ENCODE measurements at regions not wholly inside any gene's neighbourhood (a gene's known extent, or its start where the extent isn't known, plus 50 kb on each side); places are given as distances from the start of the nearest gene placed in this dataset.
"Not testable (repeated sequence)": the region's sequence is repeated elsewhere in the genome, so short reads cannot be mapped to it uniquely, and the experiment has no call there.

DNA sequence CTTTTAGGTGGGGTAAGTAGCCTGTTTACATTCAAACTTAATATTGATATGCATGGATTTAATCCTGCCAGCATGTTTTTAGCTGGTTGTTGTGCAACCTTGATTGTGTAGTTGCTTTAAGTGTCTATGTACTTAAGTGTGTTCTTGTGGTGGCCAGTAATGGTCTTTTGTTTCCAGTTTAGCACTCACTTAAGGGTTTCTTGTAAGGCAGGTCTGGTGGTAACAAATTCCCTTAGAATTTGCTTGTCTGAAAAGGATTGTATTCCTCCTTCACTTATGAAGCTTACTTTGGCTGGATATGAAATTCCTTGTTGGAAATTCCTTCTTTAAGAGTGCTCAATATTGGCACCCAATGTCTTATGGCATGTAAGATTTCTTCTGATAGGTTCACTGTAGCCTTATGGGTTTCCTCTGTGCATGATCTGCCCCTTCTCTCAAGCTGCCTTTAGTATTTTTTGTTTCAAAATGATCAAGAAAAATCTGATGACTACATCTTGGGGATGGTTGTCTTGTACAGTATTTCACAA is 289.0 kb upstream of the C1QTNF3 start:
- not testable (repeated sequence) for DNase-seq

DNA sequence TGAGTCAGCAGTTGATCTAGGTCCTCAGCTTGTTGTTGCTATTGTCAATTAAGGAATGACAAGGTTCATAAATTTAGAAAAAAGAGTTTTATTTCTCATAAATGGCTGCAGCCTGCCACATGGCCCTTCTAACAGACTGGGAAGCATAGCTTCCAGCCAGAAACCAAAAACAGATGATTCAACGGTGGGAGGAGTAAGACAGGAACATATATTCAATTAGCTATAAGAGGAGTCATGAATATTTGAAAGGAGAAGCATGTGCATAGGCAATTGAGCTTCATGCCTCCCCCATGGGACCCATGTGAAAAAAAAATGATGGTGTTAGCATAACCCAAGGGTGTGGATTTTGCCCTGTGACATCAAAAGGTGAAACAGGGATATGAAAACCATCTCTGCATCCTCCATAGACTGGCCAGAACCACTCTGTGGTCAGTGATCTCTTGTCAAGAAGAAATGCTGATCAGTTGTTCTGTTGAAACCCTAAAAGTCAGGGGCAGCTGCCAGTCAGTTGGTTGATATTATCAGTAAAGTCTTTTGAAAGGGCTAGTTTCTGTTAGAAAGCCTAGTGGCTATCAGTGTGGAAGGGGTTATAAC is 296.5 kb upstream of the C1QTNF3 start:
- DNase-seq, result not testable (repeated sequence)

DNA sequence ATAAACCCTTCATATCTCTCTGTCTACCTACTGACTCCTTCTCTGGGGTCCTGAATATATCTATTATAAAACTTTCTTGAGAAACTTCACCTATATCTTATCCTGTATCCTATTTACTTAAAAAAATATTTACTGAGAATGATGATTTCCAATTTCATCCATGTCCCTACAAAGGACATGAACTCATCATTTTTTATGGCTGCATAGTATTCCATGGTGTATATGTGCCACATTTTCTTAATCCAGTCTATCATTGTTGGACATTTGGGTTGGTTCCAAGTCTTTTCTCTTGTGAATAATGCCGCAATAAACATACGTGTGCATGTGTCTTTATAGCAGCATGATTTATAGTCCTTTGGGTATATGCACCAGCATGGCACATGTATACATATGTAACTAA is 301.7 kb upstream of the RAI14 start:
- DNase-seq, result not testable (repeated sequence)

DNA sequence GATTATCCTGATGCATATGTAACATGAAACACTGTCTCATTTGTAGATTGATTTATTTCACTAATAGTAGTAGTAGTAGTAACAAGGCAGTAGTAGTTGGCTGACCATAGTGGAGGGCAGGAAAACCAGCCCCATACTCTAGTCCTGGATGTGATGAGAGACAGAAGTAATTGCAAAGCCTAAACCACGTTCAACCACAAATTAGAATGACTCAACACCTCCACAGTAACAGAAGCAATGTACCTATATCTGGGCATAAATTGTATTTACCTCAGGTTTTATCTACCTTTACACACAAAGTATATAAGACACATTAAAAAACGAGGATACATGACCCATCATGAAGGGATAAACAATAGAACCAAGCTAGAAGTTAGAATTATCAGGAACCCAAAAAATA is 284.7 kb upstream of the RAI14 start:
- DNase-seq, result not testable (repeated sequence)

DNA sequence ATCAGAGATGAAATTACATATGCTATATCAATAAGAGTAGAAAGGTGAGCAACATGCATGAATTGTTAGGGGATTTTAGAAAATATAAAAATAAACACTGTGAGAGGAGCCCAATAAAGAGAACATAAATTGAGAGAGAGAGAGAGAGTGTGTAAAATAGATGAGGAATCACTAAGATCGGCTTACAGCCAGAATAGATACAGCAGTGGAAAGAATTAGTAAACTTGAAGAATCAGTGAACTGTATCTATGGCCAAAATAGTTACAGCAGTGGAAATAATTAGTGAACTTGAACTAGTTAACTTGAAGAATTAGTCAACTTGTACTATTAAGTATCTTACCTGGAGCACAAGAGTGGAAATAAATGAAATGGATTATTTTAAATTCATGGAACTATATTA is 284.3 kb upstream of the RAI14 start:
- DNase-seq, result not testable (repeated sequence)

DNA sequence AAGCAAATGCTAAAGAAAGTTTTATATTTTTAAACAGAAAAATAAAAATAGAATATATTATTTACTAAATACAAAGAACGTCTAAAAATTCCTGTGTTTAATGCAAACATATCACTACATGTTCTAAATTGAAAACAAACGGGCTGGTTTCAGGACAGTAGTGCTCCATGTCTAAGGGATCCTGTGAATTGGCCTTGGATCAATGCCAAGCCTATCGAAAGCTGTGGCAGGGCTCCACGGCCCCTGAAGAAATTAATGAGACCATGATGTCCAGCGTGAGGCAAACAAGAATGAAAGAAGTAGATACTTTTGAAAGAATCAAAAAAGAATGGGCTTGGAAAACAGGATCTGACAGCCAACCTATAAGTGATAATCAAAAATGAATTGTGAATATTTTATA is 283.4 kb upstream of the RAI14 start:
- not testable (repeated sequence) for DNase-seq

DNA sequence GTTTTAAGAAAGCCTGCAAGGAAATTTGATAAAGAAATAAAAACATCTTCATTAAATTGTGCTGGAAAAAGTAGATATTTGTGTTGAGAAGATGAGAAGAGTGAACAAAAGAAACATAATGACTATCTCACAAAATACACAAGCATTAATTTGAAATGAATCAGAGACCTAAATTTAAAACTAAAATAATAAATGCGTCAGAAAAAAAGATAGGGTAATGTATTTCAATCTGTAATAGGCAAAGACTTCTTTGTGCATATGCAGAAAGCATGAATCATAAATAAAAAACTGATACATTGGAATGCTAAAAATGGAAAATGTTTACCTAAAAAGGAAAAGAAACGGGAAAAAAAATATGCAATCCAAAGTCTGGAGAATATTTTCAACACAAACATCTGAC is 278.5 kb upstream of the RAI14 start:
- DNase-seq, result not testable (repeated sequence)

DNA sequence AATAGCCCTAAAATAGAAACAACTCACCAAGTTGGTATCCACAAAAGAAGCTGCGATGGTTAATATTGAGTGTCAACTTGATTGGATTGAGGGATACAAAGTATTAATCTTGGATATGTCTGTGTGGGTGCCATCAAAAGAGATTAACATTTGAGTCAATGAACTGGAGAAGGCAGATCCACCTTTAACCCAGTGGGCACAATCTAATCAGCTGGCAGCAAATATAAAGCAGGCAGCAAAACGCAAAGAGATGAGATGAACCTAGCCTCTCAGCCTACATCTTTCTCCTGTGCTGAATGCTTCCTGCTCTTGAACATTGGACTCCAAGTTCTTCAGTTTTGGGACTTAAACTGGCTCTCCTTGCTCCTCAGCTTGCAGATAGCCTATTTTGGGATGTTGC is 277.6 kb upstream of the RAI14 start:
- DNase-seq, result not testable (repeated sequence)

DNA sequence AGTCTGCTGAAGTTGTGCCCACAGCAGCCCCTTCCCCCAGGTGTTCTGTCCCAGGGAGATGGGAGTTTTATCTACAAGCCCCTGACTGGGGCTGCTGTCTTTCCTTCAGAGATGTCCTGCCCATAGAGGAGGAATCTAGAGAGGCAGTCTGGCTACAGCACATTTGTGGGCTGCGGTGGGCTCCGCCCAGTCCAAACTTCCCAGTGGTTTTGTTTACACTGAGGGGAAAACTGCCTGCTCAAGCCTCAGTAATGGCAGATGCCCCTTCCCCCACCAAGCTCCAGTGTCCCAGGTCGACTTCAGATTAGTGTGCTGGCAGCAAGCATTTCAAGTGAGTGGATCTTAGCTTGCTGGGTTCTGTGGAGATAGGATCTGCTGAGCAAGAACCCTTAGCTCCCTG is 267.4 kb upstream of the RAI14 start:
- not testable (repeated sequence) for DNase-seq

DNA sequence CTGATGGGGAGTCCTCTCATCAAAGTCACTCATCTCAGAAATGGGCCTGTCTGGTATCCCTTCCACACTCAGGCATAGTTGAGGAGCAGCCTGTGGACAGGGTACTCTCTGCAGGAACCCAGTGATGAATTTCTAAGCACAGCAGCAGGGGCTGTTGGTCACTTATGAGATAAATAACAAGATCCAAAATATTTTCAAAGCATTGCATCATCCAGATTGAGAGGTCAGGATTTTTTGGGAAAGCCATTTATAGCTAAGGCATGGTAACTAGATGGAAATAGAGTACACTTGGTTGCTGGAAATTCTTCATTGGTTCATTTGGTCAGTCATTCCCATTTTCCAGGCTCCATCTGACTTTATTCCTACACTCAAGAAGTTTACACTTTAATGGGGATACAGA is 246.8 kb upstream of the RAI14 start:
- no peak for DNase-seq

DNA sequence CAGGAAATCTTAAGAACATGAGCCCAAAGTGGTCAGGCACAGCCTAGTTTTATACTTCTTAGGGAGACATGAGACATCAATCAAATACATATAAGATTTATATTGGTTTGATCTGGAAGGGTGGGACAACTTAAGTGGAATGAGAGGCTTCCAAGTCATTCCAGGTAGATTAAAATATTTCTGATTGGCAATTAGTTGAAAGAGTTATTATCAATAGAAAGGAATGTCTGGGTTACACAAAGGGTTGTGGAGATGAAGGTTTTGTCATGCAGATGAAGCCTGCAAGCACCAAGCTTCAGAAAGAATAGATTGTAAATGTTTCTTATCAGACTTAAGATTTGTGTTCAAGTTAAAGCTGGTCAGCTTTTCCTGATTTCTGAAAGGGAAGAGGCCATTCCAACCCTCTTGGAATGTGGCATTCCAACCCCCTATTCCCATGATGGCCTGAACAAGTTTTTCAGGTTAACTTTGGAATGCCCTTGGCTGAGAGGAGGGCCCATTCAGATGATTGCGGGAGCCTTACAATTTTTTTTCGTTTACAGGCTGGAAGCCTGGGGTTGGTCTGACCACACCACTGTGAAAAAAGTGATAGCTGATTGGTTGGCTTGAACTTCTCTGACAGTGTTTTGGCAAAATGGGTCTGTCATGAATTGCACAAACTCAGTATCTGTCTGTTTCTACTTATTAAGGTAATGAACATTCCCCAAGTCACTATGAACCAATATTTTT is 245.6 kb upstream of the RAI14 start:
- no peak for DNase-seq

DNA sequence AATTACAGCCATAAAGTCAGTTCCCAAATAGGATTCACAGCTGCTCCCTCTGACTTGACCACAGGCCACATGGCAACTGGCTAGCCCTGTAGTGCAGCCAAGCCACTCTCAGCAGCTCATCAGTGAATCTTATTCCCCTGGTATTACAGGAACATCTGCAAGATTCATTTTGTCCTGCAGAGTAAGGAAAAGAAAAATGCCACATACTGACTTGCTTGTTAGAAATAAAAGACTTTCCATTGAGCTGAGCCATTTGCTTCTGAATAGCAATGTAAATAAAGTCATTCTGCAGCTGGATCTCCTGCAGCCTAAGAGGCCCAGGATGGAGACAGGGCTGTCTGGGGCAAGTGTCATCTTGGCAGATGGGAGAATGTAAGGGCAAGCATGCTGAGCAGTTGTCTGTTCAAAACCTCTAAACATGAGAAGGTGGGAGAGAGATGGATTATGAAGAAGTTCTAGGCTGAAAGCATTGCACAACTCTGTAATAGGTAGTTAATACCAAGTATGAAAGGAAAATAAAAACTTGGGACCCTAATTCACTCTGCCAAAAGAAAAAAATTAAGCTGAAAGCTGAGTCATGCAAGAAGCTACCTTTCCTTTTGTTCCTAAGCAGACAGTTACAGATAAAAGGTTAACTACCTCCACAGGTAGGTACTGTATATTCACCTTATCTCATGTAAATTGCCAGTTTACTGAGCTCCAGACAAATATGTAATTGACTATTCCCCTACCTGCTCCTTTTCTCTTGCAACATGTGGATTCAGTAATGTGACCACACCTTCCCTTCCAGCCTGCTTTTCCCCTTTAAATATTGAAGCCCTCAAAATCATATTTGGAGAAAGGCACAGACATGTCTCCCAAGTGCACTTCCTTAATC is 244.4 kb upstream of the RAI14 start:
- DNase-seq, result no peak

DNA sequence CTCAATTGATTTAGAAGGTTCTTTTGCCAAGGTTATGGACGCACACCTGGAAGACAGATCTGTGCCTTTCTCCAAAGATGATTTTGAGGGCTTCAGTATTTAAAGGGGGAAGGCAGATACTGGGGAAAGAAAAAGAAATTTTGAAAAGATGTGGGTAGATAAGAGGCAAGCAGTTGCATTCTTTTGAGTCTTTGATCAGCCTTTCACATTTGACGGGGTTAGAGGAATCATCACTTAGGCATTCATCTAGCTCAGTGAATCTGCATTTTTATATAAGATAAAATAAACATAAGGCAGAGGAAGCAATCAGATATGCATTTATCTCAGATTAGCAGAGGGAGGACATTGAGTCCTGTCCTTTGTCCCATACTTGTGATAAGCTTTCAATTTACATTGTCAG is 243.4 kb upstream of the RAI14 start:
- DNase-seq, result no peak

DNA sequence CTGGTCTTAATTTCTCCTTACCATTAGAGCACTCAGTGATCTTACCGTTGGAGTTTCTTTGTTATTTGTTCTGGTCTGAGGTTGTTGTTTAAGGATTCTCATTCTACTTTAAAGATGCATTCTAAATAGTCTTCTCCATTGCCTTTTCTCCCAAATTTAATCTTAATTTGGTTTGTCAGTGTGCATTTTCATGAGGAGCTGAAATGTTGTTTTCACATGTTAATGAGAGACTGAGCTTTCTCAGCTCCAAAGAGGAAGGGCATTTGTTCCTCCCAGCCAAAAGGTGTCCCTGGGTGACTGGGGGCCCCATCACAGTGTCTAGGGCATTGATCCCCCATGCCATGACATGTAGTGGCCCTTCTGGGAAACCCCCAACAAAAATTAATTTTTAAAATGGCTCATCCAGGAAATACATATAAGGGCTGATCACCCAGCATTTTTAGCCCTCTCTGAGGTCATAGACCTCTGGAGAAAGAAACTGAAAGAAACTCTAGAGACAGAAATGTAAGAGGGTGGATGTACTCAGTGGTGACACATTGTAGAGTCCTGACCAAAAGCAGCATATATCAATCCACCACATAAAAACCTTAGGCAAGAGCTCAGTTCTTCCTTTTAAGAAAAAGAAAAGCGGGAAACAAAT is 240.4 kb upstream of the RAI14 start:
- DNase-seq, result no peak

DNA sequence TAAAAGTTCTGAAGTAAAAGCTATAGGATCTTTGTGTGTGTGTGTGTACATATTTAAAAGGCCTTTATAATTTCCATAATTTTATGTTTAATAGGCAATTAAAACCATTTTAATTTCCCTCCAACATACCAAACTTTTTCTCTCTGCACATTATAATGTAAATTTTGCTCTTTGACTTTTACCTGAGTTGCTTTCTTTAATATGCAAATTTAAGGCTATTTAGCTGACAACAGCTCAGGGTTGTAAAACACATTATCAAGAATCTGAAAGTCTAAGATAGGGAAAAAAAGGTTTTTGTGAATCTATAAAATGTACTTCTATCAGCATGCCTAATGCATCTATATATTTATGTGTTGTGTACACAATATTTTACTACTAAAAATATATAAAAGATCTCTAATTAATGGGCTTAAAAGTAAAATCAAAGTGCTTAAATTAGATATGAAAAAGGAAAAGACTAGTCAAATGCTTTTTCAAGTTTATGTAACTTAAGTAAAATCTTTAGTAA is 239.6 kb upstream of the RAI14 start:
- no peak for DNase-seq

DNA sequence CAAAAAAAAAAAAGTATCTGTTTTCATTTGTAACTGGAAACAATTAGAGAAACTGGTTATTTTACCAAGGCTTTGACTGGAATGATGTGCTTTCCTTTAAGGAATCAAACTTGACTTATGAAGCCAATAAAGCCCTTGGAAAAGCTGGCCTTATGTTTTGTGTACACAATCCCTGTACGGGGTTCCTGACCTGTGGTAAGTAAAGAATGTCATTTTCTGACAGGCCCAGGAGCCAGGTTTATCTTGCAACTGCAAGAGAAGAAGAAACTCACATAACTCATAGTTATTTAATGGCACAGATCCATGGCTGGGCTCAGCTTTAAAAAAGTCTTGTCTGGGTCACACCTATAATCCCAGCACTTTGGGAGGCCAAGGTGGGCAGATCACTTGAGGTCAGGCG is 235.9 kb upstream of the RAI14 start:
- DNase-seq, result not testable (repeated sequence)

DNA sequence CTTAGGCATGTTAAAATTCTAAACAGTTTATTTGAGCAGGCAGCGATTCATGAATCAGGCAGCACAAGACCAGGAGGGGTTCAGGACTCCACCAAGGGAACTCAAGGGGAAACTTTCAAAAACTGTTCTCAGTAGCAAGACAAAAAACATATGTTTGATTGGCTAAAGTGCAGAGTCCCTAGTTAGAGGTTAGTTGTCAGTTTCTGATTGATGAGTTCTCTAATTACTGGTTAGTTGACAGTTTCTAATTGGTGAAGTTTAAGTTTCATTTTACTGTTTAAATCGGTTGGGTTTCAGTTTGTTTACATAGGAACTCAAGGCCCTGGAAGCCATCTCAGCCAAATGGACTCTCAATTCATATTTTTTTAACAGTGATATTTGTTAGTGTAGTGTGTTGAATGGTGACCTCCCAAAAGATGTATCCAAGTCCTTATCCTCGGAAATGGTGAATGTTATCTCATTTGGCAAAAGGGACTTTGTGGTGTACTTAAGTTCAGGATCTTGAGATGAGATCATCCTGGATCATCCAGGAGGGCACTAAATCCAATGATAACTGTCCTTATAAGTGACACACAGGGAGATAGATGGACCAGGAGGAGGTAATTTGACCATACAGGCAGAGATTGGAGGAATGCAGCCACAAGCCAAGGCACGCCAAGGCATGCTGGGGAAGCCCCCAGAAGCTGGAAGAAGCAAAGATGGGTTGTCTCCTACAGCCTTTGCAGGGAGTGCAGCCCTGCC is 219.2 kb upstream of the RAI14 start:
- no peak for DNase-seq

DNA sequence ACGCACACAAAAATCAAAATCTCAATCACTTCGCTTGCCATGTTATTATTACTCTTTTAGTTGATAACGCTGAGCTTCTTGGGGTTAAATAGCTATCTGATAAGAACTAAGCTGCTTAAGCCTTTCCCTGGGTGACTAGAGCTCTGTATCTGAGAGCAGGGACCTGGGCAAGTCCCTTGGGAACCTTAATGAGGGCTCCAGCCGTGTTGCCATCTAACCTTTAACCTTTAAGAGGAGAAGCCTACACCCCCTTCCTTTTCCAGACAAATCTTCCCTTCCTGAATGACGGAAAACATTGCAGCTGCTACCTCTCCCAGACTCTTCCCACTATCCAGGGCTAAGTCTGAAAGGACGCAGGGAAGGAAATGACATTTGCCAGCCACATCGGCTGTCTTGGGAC is 216.5 kb upstream of the RAI14 start:
- no peak for DNase-seq

DNA sequence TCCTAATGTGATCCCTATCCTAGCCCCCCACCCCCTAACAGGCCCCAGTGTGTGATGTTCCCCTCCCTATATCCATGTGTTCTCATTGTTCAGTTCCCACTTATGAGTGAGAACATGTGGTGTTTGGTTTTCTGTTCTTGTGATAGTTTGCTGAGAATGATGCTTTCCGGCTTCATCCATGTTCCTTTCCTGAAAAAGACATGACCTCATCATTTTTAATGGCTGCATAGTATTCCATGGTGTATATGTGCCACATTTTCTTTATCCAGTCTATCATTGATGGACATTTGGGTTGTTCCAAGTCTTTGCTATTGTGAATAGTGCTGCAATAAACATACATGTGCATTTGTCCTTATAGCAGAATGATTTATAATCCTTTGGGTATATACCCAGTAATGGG is 214.4 kb upstream of the RAI14 start:
- DNase-seq, result not testable (repeated sequence)

DNA sequence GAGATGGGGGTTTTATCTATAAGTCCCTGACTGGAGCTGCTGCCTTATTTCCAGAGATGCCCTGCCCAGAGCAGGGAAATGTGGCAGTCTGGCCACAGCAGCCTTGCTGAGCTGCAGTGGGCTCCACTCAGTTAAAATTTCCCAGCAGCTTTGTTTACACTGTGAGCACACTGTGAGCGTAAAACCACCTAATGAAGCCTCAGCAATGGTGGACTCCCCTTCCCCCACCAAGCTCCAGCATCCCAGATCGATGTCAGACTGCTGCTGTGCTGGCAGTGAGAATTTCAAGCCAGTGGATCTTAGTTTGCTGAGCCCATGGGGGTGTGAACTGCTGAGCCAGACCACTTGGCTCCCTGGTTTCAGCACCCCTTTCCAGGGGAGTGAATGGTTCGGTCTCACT is 208.7 kb upstream of the RAI14 start:
- DNase-seq, result no peak

DNA sequence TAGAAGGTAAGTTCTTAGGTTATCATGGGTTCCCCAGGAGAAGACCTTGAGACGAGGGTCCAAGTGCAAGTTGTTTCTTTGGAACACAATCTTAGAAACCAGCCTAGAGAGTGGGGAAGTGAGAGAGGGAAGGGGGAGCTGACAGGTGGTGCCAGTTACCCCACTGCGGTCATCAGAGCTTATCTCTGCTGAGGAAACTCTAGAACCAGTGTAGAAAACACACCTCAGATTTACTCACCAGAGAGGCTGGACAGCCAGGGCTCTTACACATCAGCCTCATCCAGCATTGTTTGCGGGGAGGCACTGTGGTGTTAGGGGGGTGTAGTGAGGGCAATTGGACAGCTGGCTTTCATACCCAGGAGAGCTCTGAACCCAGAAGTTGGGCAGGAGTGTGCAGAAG is 206.5 kb upstream of the RAI14 start:
- no peak for DNase-seq

DNA sequence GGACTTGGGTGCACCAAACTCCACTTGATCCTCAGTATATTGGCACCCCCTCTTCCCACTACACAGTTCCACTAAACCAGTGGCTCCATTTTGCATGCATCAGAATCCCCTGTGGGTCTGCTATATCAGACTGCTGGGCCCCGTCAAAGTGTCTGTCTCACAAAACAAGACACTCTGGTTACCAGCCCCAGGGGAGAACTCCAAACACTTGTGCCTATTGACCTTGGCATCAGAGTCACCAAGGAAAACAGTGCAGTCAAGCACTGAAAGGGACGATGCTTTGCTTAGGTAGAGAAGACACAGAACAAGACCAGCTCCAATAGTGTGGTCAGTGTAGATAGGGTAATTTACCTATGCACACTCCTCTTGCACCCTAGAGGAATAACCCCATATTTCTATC is 205.8 kb upstream of the RAI14 start:
- DNase-seq, result no peak

All from NCI-H2107 (cell line).